ENCODE measurements at regions not wholly inside any gene's neighbourhood (a gene's known extent, or its start where the extent isn't known, plus 50 kb on each side); places are given as distances from the start of the nearest gene placed in this dataset.

- DNase-seq = no peak
Measured at GRCh38 chr13:105151639-105152038, 1383.8 kb downstream of the EFNB2 start.

- no peak for DNase-seq
Measured at GRCh38 chr13:105147461-105147860, 1388.0 kb downstream of the EFNB2 start.

- no peak for DNase-seq
Measured at GRCh38 chr13:105144936-105145335, 1390.5 kb downstream of the EFNB2 start.

GRCh38 chr13:105144020-105144419 lies 1391.4 kb downstream of the EFNB2 start:
- DNase-seq = no peak

- DNase-seq = no peak
Measured at GRCh38 chr13:105142556-105142955, 1392.9 kb downstream of the EFNB2 start.

DNA sequence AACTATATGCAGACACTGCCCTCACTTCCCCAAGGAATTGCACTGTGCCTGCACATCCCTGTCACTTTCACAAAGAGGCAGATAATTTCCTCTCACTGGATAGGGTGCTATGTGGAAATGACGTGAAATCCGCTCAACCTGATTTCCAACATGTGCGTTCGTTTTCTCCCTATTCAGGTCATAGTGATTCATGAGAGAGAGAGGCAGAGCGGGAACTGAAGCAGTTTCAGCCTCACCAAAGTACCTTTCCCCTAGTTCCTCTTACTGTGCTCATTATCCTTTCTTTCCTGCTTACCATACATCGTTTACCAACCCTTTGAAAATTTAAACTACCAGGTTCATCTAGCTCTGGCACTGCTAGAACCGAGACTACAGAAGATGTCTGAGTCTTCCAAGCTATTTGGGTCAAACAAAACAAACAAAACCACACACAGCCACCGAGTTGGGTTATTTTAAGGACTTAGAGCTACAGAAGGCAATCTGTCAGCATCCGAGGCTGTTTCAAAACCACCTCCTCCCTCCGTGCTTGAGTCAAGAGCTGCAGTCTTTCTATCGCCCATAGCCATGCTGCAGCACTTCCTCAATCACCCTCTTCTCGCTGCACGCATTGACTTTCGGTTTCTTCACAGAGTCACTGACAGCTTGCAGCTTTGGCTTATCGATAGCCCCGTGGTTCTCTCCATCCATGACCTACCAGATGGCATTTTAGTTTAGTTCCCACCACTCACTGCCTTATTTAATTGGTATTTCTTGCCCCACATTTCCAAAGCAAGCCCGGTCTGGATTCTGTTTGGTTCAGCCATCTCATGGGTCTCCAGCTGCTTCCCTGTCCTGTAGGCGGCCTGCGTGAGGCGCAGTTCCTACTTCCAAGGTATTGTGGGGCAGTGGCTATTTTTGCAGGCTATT lies 1395.8 kb downstream of the EFNB2 start:
- DNase-seq = peak; percentile 65

GRCh38 chr13:105139048-105139379 lies 1396.4 kb downstream of the EFNB2 start:
- no peak for DNase-seq

GRCh38 chr13:105135852-105136615 lies 1399.4 kb downstream of the EFNB2 start:
- DNase-seq = no peak

DNA sequence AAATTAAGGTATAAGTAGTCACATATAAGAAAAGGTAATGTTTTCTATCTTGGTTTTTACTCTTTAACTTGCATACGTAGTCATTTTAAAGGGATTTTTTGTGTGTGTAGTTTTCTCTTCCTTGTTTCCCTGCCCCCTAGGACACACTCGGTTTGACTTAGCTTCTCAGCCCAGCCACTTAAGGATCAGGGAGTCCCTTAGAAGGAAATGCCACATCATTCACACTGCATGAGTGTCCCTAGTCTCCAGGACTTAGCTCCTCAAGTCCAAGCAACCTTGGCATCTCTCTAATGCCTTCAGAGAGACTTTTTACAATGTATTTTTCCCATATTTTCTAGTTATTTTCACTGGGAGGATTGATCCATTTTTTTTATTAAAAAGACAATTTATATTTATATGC lies 1407.7 kb downstream of the EFNB2 start:
- no peak for DNase-seq

- DNase-seq = no peak
Measured at GRCh38 chr13:105121221-105121620, 1414.2 kb downstream of the EFNB2 start.

- DNase-seq = no peak
Measured at GRCh38 chr13:105118426-105118985, 1417.0 kb downstream of the EFNB2 start.

DNA sequence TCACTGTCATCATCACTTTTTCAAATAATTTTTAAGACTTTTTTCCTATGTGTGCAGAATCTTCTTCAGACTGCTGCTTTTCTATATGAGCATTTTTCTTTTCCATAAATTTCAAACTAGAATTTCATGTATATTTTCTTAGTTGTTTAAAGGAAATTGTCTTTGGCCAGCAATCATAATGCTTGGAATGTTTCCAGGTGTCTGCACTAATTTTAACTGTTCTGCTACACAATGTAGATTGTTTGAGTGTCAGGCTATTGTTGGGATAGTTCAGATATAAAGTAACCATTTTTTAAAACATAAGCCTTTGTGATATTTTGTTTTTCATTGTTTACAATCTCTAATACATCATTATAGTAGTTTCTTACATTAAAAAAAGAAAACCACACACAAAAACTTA lies 1418.5 kb downstream of the EFNB2 start:
- no peak for DNase-seq

DNA sequence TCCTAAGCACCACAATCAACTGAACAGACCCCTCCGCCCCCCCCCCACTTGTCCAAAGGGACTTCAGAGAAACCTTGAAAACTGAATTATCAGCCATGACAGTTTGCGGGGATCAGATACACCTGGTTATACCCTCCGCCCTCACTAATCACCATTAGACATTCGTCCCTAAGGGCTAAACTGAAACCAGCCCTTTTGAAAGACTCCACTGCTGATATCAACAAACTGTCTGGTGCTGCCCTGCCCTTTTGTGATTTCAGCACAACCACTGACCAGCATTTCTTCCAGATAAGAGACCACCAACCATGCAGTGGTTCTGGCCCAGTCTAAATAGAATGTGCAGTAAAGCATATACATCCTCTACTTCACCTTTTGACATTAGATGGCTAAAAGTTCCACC lies 1422.9 kb downstream of the EFNB2 start:
- DNase-seq = no peak

GRCh38 chr13:105107781-105108180 lies 1427.7 kb downstream of the EFNB2 start:
- no peak for DNase-seq

- no peak for DNase-seq
Measured at GRCh38 chr13:105105471-105105870, 1430.0 kb downstream of the EFNB2 start.

GRCh38 chr13:105097521-105097920 lies 1437.9 kb downstream of the EFNB2 start:
- DNase-seq = no peak

- no peak for DNase-seq
Measured at GRCh38 chr13:105089858-105090643, 1445.4 kb downstream of the EFNB2 start.

- no peak for DNase-seq
Measured at GRCh38 chr13:105087945-105088344, 1447.5 kb downstream of the EFNB2 start.

DNA sequence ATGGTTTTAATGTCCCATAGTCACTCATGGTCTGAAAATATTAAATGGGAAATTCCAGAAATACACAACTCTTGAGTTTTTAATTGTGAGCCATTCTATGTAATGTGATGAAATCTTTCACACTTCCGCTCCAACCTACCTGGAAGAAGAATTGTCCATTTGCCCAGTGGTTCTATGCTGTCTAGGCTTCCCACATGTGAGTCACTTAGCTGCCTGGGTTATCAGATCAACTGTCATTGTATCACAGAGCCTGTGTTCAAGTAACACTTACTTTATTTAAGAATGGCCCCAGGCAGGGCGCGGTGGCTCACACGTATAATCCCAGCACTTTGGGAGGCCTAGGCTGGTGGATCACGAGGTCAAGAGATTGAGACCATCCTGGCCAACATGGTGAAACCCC lies 1450.5 kb downstream of the EFNB2 start:
- no peak for DNase-seq

- DNase-seq = no peak
Measured at GRCh38 chr13:105083992-105084391, 1451.5 kb downstream of the EFNB2 start.

- DNase-seq = no peak
Measured at GRCh38 chr13:105074755-105075154, 1460.7 kb downstream of the EFNB2 start.

- DNase-seq = no peak
Measured at GRCh38 chr13:105073041-105073440, 1462.4 kb downstream of the EFNB2 start.

- DNase-seq = no peak
Measured at GRCh38 chr13:105070452-105070851, 1465.0 kb downstream of the EFNB2 start.
